ENCODE measurements at regions not wholly inside any gene's neighbourhood (a gene's known extent, or its start where the extent isn't known, plus 50 kb on each side); places are given as distances from the start of the nearest gene placed in this dataset.

GRCh38 chr2:122366969-122367645, 611.7 kb downstream of the TSN start:
- H3K9me3 ChIP-seq (ENCODE audit: control insufficient read depth, insufficient read depth, low read length) = peaks cover 7% of the 10 kb centered on the region
- no peak for TF ChIP-seq CTCF (IDR thresholded peaks at IDR 0.05; ENCODE audit: low read depth, low read length)
- no peak overlapping the region for H3K27ac ChIP-seq (ENCODE audit: low read depth, low read length)
- CTCF ChIA-PET = no interaction called here
- POLR2A ChIA-PET = no interaction called here
- no peak overlapping the region for H3K4me3 ChIP-seq (ENCODE audit: low read depth, low read length)
- no peaks in the 10 kb centered on the region for H3K27me3 ChIP-seq (ENCODE audit: control insufficient read depth, insufficient read depth, low read length)
- no peak for DNase-seq (ENCODE audit: low read depth, low spot score)

GRCh38 chr2:122367646-122368010, 612.2 kb downstream of the TSN start:
- H3K9me3 ChIP-seq (ENCODE audit: control insufficient read depth, insufficient read depth, low read length) = peaks cover 7% of the 10 kb centered on the region
- H3K27me3 ChIP-seq (ENCODE audit: control insufficient read depth, insufficient read depth, low read length) = no peaks in the 10 kb centered on the region
- ChIA-PET POLR2A (no interaction called here), CTCF (no interaction called here)
- no peak for TF ChIP-seq CTCF (IDR thresholded peaks at IDR 0.05; ENCODE audit: low read depth, low read length)
- H3K4me3 ChIP-seq (ENCODE audit: low read depth, low read length) = no peak overlapping the region
- no peak for DNase-seq (ENCODE audit: low read depth, low spot score)
- no peak overlapping the region for H3K27ac ChIP-seq (ENCODE audit: low read depth, low read length)

GRCh38 chr2:122368576-122369243, 613.3 kb downstream of the TSN start:
- DNase-seq (ENCODE audit: low read depth, low spot score) = no peak
- CTCF ChIA-PET = no interaction called here
- TF ChIP-seq CTCF (IDR thresholded peaks at IDR 0.05; ENCODE audit: low read depth, low read length) = no peak

GRCh38 chr2:122378521-122378920, 623.1 kb downstream of the TSN start:
- POLR2A ChIA-PET = no interaction called here
- DNase-seq (ENCODE audit: low read depth, low spot score) = no peak
- no peak overlapping the region for H3K27ac ChIP-seq (ENCODE audit: low read depth, low read length)
- no peaks in the 10 kb centered on the region for H3K27me3 ChIP-seq (ENCODE audit: control insufficient read depth, insufficient read depth, low read length)
- H3K4me3 ChIP-seq (ENCODE audit: low read depth, low read length) = no peak overlapping the region
- CTCF ChIA-PET = no interaction called here
- peaks cover 4% of the 10 kb centered on the region; the same call in 1 of the 2 replicates for H3K9me3 ChIP-seq (ENCODE audit: control insufficient read depth, insufficient read depth, low read length)
- no peak for TF ChIP-seq CTCF (IDR thresholded peaks at IDR 0.05; ENCODE audit: low read depth, low read length)

More at GRCh38 chr2:122368576-122369243, 613.3 kb downstream of the TSN start:
- no peak overlapping the region for H3K27ac ChIP-seq (ENCODE audit: low read depth, low read length)
- POLR2A ChIA-PET = no interaction called here
- peaks cover 7% of the 10 kb centered on the region for H3K9me3 ChIP-seq (ENCODE audit: control insufficient read depth, insufficient read depth, low read length)
- H3K4me3 ChIP-seq (ENCODE audit: low read depth, low read length) = no peak overlapping the region
- no peaks in the 10 kb centered on the region for H3K27me3 ChIP-seq (ENCODE audit: control insufficient read depth, insufficient read depth, low read length)

GRCh38 chr2:122384768-122385333, 629.4 kb downstream of the TSN start:
- H3K9me3 ChIP-seq (ENCODE audit: control insufficient read depth, insufficient read depth, low read length) = peaks cover 13% of the 10 kb centered on the region
- H3K4me3 ChIP-seq (ENCODE audit: low read depth, low read length) = no peak overlapping the region
- ChIA-PET POLR2A (no interaction called here), CTCF (no interaction called here)
- no peaks in the 10 kb centered on the region for H3K27me3 ChIP-seq (ENCODE audit: control insufficient read depth, insufficient read depth, low read length)
- H3K27ac ChIP-seq (ENCODE audit: low read depth, low read length) = no peak overlapping the region
- no peak for TF ChIP-seq CTCF (IDR thresholded peaks at IDR 0.05; ENCODE audit: low read depth, low read length)
- DNase-seq (ENCODE audit: low read depth, low spot score) = no peak
